Lower leg skin (tissue), 4 donors: ENCODE measurements at regions not wholly inside any gene's neighbourhood (a gene's known extent, or its start where the extent isn't known, plus 50 kb on each side); places are given as distances from the start of the nearest gene placed in this dataset.

Experiments
- DNase-seq, 2 donors: peaks; one replicate each; pipeline ENCODE4 v3.0.0-alpha.2; 2019; ENCODE audit warnings: low spot score in 2 of 2
- H3K4me3 ChIP-seq: fragments of 200-600 bp; sonication (generic); 2 replicates; pipeline ENCODE4 v1.5.1; 2017; ENCODE audit warnings: mild to moderate bottlenecking, low read depth; ENCODE audit not compliant: poor library complexity, severe bottlenecking
- CTCF ChIP-seq, 3 donors: fragments of 450-650 bp; IDR thresholded peaks; one replicate each; pipeline ENCODE4 v1.5.1; 2016; ENCODE audit warnings: antibody characterized with exemption in 3 of 3, mild to moderate bottlenecking in 3 of 3, moderate library complexity in 2 of 3
- POLR2A ChIP-seq, 2 donors: fragments of 450-650 bp; IDR thresholded peaks; one replicate each; pipeline ENCODE4 v1.6.1; 2016 to 2017; ENCODE audit warnings: antibody characterized with exemption in 2 of 2, mild to moderate bottlenecking in 1 of 2, moderate library complexity in 1 of 2
- WGBS, 2 donors: methylation state at CpG; one replicate each; pipeline ENCODE4 v1.1.5; 2018; 5-methylcytosine and 5-hydroxymethylcytosine counted together
- intact Hi-C: fragments of 100-400 bp; cut with DNase I; formaldehyde crosslinking; loops from one replicate; pipeline ENCODE4 v1.15.0; 2023; ENCODE audit warnings: low total_unique reads

GRCh38 chrX:68934922-68935321, 106.1 kb downstream of the EFNB1 start:
- H3K4me3 ChIP-seq, result no peak overlapping the region
- WGBS, 2 donors, result 81 to 83% methylated on average over 6 of the region's 6 CpGs
- DNase-seq, result peak in 1 of 2 donors; percentile 74
- TF ChIP-seq POLR2A (IDR thresholded peaks at IDR 0.05) (no peak), CTCF (IDR thresholded peaks at IDR 0.05) (no peak)
- intact Hi-C loops, result no loop called here

- TF ChIP-seq POLR2A (IDR thresholded peaks at IDR 0.05) (no peak), CTCF (IDR thresholded peaks at IDR 0.05) (no peak)
- intact Hi-C loops, result no loop called here
- 25 to 52% methylated on average over 2 to 3 of the region's 3 CpGs for WGBS, 2 donors
- H3K4me3 ChIP-seq, result no peak overlapping the region
- DNase-seq, result peak in 1 of 2 donors; percentile 80
Measured at GRCh38 chrX:68934421-68934820, 105.6 kb downstream of the EFNB1 start.

- TF ChIP-seq POLR2A (IDR thresholded peaks at IDR 0.05), result no peak
- 33 to 53% methylated on average over 4 of the region's 4 CpGs for WGBS, 2 donors
Measured at GRCh38 chrX:68932611-68933010, 103.8 kb downstream of the EFNB1 start.

GRCh38 chrX:68931345-68931744, 102.5 kb downstream of the EFNB1 start:
- intact Hi-C loops, result no loop called here
- no peak overlapping the region for H3K4me3 ChIP-seq
- peak in 1 of 2 donors; percentile 18 for DNase-seq
- WGBS, 2 donors, result 67 to 73% methylated on average over 2 to 4 of the region's 4 CpGs
- TF ChIP-seq POLR2A (IDR thresholded peaks at IDR 0.05) (no peak), CTCF (IDR thresholded peaks at IDR 0.05) (no peak)

More at GRCh38 chrX:68932611-68933010, 103.8 kb downstream of the EFNB1 start:
- intact Hi-C loops, result no loop called here
- H3K4me3 ChIP-seq, result no peak overlapping the region
- no peak for DNase-seq

- no peak overlapping the region for H3K4me3 ChIP-seq
- no peak for DNase-seq
- no peak for TF ChIP-seq CTCF (IDR thresholded peaks at IDR 0.05)
- no peak for TF ChIP-seq POLR2A (IDR thresholded peaks at IDR 0.05)
- intact Hi-C loops, result no loop called here
- WGBS, 2 donors, result 59 to 77% methylated on average over 4 of the region's 5 CpGs
Measured at GRCh38 chrX:68930542-68931317, 101.9 kb downstream of the EFNB1 start.

- intact Hi-C loops, result no loop called here
- no peak overlapping the region for H3K4me3 ChIP-seq
- DNase-seq, result no peak
- 68 to 82% methylated on average over 9 of the region's 9 CpGs for WGBS, 2 donors
- TF ChIP-seq CTCF (IDR thresholded peaks at IDR 0.05), result no peak
- no peak for TF ChIP-seq POLR2A (IDR thresholded peaks at IDR 0.05)
Measured at GRCh38 chrX:68929332-68930150, 100.7 kb downstream of the EFNB1 start.
